Activated naive CD4-positive, alpha-beta T cell treated with anti-CD3 and anti-CD28 coated beads, Interleukin-2, amount 50 U/mL, for 72 hours (primary cell): ENCODE measurements at regions not wholly inside any gene's neighbourhood (a gene's known extent, or its start where the extent isn't known, plus 50 kb on each side); places are given as distances from the start of the nearest gene placed in this dataset.
A peak's percentile ranks its signal among the peaks of the same experiment; 100 is the strongest.

ENCODE experiments used
- ATAC-seq, 2 donors: fragments of 150-1000 bp; cut with Tn5 transposase; 2 replicates each; pipeline ENCODE4 v1.10.0; 2021; ENCODE audit warnings: mild to moderate bottlenecking in 2 of 2, moderate library complexity in 2 of 2
- DNase-seq, 2 donors: peaks; one replicate each; pipeline ENCODE4 v3.0.0; 2021 to 2022; ENCODE audit warnings: low spot score in 2 of 2
- H3K27ac Mint-ChIP-seq, 2 donors: one replicate each; pipeline ENCODE4 v1.8.0; 2022; ENCODE audit warnings: mild to moderate bottlenecking in 2 of 2, mixed read lengths in 2 of 2
- H3K36me3 Mint-ChIP-seq, 2 donors: one replicate each; pipeline ENCODE4 v1.8.0; 2022; ENCODE audit warnings: mixed read lengths in 2 of 2
- H3K9me3 Mint-ChIP-seq, 2 donors: one replicate each; pipeline ENCODE4 v1.8.0; 2022; ENCODE audit warnings: mixed read lengths in 2 of 2

GRCh38 chr17:34527908-34528470 is 51.4 kb upstream of the TMEM132E start:
- no peaks in the 10 kb centered on the region for H3K9me3 Mint-ChIP-seq
- H3K27ac Mint-ChIP-seq, result no peak overlapping the region
- ATAC-seq, result peak in 1 of 2 donors; percentile 35
- DNase-seq, result no peak
- no peaks in the 10 kb centered on the region for H3K36me3 Mint-ChIP-seq

- DNase-seq (no peak), ATAC-seq (no peak)
- no peaks in the 10 kb centered on the region for H3K9me3 Mint-ChIP-seq
- H3K27ac Mint-ChIP-seq, result no peak overlapping the region
- no peaks in the 10 kb centered on the region for H3K36me3 Mint-ChIP-seq
Measured at GRCh38 chr17:34527136-34527907, 52.1 kb upstream of the TMEM132E start.

GRCh38 chr17:34525651-34526050 is 53.7 kb upstream of the TMEM132E start:
- DNase-seq (no peak), ATAC-seq (no peak)
- Mint-ChIP-seq H3K27ac (no peak overlapping the region), H3K9me3 (no peaks in the 10 kb centered on the region), H3K36me3 (no peaks in the 10 kb centered on the region)

GRCh38 chr17:34521955-34522354 is 57.4 kb upstream of the TMEM132E start:
- H3K27ac Mint-ChIP-seq, result no peak overlapping the region
- H3K9me3 Mint-ChIP-seq, result no peaks in the 10 kb centered on the region
- ATAC-seq, result no peak
- DNase-seq, result no peak
- no peaks in the 10 kb centered on the region for H3K36me3 Mint-ChIP-seq

- ATAC-seq (peak in 1 of 2 donors; percentile 55), DNase-seq (peak in 1 of 2 donors; percentile 21)
- no peaks in the 10 kb centered on the region for H3K36me3 Mint-ChIP-seq
- H3K27ac Mint-ChIP-seq, result no peak overlapping the region
- no peaks in the 10 kb centered on the region for H3K9me3 Mint-ChIP-seq
Measured at GRCh38 chr17:34519282-34519681, 60.1 kb upstream of the TMEM132E start.

- DNase-seq, result no peak
- no peaks in the 10 kb centered on the region for H3K9me3 Mint-ChIP-seq
- peak overlapping the region in 1 of 2 donors; percentile 50 for H3K27ac Mint-ChIP-seq
- ATAC-seq, result no peak
- H3K36me3 Mint-ChIP-seq, result no peaks in the 10 kb centered on the region
Measured at GRCh38 chr17:34517406-34517805, 62.0 kb upstream of the TMEM132E start.

- ATAC-seq (no peak), DNase-seq (no peak)
- H3K27ac Mint-ChIP-seq, result no peak overlapping the region
- no peaks in the 10 kb centered on the region for H3K9me3 Mint-ChIP-seq
- H3K36me3 Mint-ChIP-seq, result no peaks in the 10 kb centered on the region
Measured at GRCh38 chr17:34511931-34512330, 67.5 kb upstream of the TMEM132E start.

GRCh38 chr17:34511265-34511664 is 68.1 kb upstream of the TMEM132E start:
- ATAC-seq (no peak), DNase-seq (no peak)
- Mint-ChIP-seq H3K36me3 (no peaks in the 10 kb centered on the region), H3K27ac (no peak overlapping the region), H3K9me3 (no peaks in the 10 kb centered on the region)

- no peaks in the 10 kb centered on the region for H3K36me3 Mint-ChIP-seq
- no peak overlapping the region for H3K27ac Mint-ChIP-seq
- ATAC-seq (peak; percentile 26 to 56), DNase-seq (no peak)
- no peaks in the 10 kb centered on the region for H3K9me3 Mint-ChIP-seq
Measured at GRCh38 chr17:34504814-34505484, 74.4 kb upstream of the TMEM132E start.

- no peak for DNase-seq
- H3K9me3 Mint-ChIP-seq, result no peaks in the 10 kb centered on the region
- ATAC-seq, result peak in 1 of 2 donors; percentile 67
- no peaks in the 10 kb centered on the region for H3K36me3 Mint-ChIP-seq
- no peak overlapping the region for H3K27ac Mint-ChIP-seq
Measured at GRCh38 chr17:34503528-34504195, 75.7 kb upstream of the TMEM132E start.

- Mint-ChIP-seq H3K9me3 (no peaks in the 10 kb centered on the region), H3K27ac (no peak overlapping the region), H3K36me3 (no peaks in the 10 kb centered on the region)
- DNase-seq (no peak), ATAC-seq (no peak)
Measured at GRCh38 chr17:34502426-34502825, 77.0 kb upstream of the TMEM132E start.

GRCh38 chr17:34499576-34499975 is 79.8 kb upstream of the TMEM132E start:
- Mint-ChIP-seq H3K9me3 (no peaks in the 10 kb centered on the region), H3K36me3 (no peaks in the 10 kb centered on the region), H3K27ac (no peak overlapping the region)
- DNase-seq (no peak), ATAC-seq (no peak)

- no peak for ATAC-seq
- H3K27ac Mint-ChIP-seq, result no peak overlapping the region
- no peaks in the 10 kb centered on the region for H3K36me3 Mint-ChIP-seq
- DNase-seq, result no peak
- no peaks in the 10 kb centered on the region for H3K9me3 Mint-ChIP-seq
Measured at GRCh38 chr17:34493917-34494316, 85.5 kb upstream of the TMEM132E start.

GRCh38 chr17:34487626-34488025 is 91.8 kb upstream of the TMEM132E start:
- H3K27ac Mint-ChIP-seq, result no peak overlapping the region
- ATAC-seq (peak in 1 of 2 donors; percentile 35), DNase-seq (no peak)
- H3K9me3 Mint-ChIP-seq, result no peaks in the 10 kb centered on the region
- no peaks in the 10 kb centered on the region for H3K36me3 Mint-ChIP-seq

GRCh38 chr17:34486761-34487160 is 92.6 kb upstream of the TMEM132E start:
- no peaks in the 10 kb centered on the region for H3K9me3 Mint-ChIP-seq
- H3K27ac Mint-ChIP-seq, result no peak overlapping the region
- DNase-seq (no peak), ATAC-seq (no peak)
- no peaks in the 10 kb centered on the region for H3K36me3 Mint-ChIP-seq

- DNase-seq, result no peak
- Mint-ChIP-seq H3K36me3 (no peaks in the 10 kb centered on the region), H3K27ac (no peak overlapping the region), H3K9me3 (no peaks in the 10 kb centered on the region)
- peak; percentile 58 to 63 for ATAC-seq
Measured at GRCh38 chr17:34485999-34486398, 93.4 kb upstream of the TMEM132E start.

- H3K36me3 Mint-ChIP-seq, result no peaks in the 10 kb centered on the region
- no peak for DNase-seq
Measured at GRCh38 chr17:34484193-34484733, 95.1 kb upstream of the TMEM132E start.

More at GRCh38 chr17:34484193-34484733, 95.1 kb upstream of the TMEM132E start:
- H3K9me3 Mint-ChIP-seq, result no peaks in the 10 kb centered on the region
- ATAC-seq, result no peak
- H3K27ac Mint-ChIP-seq, result no peak overlapping the region
